Activated T-helper 1 cell treated with anti-CD3 and anti-CD28 coated beads, Interleukin-2, amount 50 U/mL, for 16 hours (primary cell): ENCODE measurements at regions not wholly inside any gene's neighbourhood (a gene's known extent, or its start where the extent isn't known, plus 50 kb on each side); places are given as distances from the start of the nearest gene placed in this dataset.

Source experiments
- DNase-seq, 2 donors: peaks; one replicate each; pipeline ENCODE4 v3.0.0-alpha.2; 2020; ENCODE audit warnings: low read depth in 1 of 2, low spot score in 1 of 2

DNA sequence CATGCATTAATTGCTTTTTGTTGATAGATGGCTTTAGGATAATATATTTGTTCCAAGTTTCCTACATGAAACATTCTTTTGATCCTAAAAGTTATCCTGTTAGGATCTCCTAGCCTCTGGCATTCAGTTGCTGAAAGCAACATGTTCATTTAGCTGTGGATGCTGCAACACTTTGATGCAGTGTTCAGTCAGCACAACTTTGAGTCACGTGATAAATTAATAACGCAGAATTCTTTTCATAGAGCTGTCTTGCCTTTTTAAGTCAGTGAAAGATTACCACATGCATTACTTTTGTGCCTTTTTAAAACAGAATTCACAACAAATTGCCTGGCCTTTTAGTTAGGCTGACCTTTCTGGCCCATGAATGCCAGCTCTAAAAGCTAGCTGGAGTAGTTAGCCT is 1467.9 kb upstream of the ZEB2 start:
- no peak for DNase-seq

DNA sequence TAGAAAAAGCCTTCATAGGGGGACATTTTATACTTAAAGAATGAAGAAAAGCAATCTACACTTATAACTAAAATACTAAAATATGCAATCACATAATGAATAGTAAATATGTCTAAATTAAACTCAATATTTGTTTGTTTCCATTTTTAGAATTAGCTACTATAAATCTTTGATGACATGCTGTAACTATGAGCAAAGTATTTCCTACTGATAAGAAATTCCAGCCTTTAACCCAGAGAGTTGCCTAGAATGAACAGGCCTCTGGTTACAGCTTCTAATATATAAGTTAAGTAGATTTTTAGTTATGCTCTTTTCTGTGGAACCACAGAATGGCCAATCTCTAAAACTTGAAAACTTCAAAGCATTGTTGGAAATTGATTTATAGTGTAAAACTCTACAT is 1465.6 kb upstream of the ZEB2 start:
- DNase-seq, result no peak

- DNase-seq, result no peak
Observed at GRCh38 chr2:145984580-145984979, 1464.7 kb upstream of the ZEB2 start.

- DNase-seq, result no peak
Observed at GRCh38 chr2:145980318-145980717, 1460.4 kb upstream of the ZEB2 start.

DNA sequence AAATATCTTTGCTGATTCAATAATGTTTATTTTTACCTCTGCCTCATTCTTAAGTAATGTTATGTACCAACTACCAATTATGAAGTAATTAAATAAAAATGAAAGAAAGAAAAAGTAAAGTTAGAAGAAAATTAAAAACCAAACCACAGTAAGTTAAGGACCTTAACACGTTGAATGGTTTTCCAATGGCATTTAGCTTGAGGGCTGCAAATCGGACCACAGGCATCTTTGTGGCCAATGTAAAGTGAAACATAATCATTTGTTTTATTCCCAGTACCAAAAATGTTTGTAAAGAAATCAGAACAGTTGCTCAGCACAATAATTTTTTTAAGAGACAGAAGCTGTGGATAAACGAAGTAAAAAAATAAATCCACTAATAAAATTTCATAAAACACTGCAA is 1455.5 kb upstream of the ZEB2 start:
- no peak for DNase-seq

- DNase-seq, result no peak
Observed at GRCh38 chr2:145961846-145962245, 1441.9 kb upstream of the ZEB2 start.

GRCh38 chr2:145960479-145961163 is 1440.7 kb upstream of the ZEB2 start:
- no peak for DNase-seq

GRCh38 chr2:145958611-145959010 is 1438.7 kb upstream of the ZEB2 start:
- no peak for DNase-seq

DNA sequence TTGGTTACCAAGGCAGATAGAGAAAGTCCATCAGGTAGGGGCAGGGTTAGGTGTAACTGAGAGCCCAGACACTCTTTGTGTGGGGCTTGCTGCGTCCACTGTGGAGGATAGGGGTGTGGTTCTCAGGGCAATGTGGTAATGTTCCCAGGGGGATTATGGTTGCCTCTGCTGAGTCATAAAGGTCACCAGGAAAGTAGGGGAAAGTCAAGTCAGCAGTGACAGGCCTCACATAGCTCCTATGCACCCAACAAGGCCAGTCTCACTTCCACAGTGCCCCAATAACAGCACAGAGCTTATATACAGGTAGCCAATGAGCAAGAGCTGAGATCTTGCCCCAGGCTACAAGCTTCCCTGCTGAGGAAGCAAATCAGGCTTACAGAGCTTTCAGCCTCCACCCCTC is 1438.0 kb upstream of the ZEB2 start:
- no peak for DNase-seq

DNA sequence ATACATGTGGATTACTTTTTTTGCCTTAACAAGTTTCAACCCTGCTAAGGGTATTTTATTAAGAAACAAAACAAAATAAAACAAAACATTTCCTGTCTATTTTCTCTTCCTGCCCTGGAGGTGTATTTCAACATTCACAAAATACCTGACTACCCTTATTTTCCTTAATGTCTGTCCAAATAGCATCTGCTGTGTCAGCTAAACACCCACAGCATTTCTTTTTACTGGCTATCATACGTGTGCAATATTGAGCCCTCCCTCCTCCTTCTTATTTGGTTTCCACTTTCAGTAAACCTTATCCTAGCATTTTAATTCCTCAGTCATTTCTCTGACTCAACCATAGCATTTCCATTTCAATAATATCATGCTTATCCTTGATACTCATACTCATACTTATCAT is 1420.0 kb upstream of the ZEB2 start:
- no peak for DNase-seq

- DNase-seq, result no peak
Observed at GRCh38 chr2:145935016-145935415, 1415.1 kb upstream of the ZEB2 start.

DNA sequence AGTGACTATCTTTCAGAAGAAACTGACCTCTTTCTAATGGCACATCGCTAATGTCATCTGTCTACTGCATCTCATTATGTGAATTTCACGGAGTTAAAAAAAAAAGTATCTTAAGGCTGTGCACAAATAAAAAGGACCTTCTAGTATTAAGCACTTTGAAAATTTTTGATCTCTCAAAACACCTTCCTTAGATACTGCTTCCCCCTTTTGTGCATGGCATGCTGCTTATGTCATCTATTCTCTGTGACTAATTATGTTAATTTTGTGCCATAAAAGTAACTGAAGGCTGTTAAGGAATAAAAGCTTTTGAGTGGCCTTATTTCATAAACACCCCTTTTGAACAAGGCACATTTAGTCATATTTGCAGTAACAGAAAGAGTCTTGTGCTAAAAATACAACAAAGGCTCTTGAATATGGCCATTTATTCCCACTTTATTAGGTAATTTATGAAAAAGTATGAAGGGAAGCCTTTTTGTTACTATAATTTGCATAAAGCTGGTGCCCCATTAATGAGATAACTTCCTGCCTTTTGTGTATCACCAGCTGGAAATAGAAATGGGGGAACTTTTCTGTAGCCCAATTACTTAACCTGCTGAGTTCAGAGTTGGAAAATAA is 1412.0 kb upstream of the ZEB2 start:
- DNase-seq, result no peak

DNA sequence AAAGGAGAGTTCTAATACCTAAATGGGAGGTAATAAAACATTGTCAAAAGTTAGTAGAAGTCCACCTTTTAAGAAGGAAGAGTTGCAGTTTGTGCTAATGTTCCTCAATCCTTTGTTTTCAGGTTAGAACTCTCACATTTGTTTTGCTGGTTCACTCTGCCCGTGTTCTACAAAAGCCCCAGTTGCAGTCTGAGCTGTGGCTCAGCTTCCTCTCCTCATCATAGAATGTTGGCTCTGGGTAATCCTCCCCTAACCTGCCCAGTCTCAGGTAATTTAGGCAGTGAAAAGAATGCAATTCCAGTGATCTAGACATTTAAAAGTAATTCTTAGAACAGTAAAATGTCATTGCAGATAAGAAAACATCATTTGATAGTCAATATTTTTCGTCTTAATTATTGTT is 1410.4 kb upstream of the ZEB2 start:
- DNase-seq, result no peak

DNA sequence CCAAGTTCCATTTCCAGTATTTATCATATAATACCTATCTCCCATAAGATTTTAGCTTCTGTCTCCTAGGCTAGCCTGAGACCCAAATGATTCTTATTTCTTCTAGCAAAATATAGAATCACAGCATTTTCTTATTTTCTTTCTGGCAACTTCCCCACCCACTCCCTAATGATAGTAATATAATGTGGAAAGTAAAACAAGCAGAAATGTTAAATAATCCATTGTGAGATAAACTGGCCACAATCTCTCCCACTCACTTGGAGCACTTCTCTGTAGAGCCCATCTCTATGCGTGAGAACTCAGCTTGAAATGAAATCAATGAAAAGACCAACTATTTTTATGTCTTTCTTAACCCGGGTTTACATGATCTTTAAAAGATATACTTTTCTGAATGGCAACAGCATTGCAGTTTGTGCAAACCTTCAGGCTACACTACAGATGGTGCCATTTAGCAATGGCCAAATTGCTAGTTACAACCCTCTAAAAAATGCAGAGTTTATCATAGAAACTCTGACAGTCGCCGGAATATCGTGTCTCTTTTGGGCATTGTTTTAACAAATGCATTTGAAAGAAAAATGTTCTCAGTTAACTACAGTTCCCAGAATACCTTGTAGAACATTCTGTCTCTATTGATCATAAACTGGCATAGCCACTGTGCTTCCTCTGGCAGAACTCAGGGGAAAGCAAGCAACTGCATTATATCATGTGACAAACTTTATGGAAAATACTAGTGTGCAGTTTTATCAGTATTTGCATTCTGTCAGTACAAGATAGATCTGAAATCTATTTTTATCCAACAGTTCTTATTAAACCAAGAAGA is 1407.4 kb upstream of the ZEB2 start:
- no peak for DNase-seq

GRCh38 chr2:145925591-145925990 is 1405.7 kb upstream of the ZEB2 start:
- no peak for DNase-seq

GRCh38 chr2:145919477-145919876 is 1399.6 kb upstream of the ZEB2 start:
- no peak for DNase-seq

GRCh38 chr2:145918951-145919350 is 1399.0 kb upstream of the ZEB2 start:
- no peak for DNase-seq

DNA sequence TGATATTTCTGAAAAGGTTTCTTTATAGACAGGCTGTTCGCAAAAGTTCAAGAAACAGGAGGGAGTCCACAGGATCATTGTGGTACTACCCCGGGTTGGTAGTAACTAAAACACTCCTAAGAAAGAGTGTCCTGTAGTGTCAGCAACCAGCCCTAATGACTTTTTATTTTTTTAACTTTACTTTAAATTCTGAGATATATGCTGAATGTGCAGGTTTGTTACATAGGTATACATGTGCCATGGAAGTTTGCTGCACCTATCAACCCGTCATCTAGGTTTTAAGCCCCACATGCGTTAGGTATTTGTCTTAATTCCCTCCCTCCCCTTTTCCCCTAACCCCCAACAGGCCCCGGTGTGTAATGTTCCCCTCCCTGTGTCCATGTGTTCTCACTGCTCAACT is 1396.9 kb upstream of the ZEB2 start:
- no peak for DNase-seq

DNA sequence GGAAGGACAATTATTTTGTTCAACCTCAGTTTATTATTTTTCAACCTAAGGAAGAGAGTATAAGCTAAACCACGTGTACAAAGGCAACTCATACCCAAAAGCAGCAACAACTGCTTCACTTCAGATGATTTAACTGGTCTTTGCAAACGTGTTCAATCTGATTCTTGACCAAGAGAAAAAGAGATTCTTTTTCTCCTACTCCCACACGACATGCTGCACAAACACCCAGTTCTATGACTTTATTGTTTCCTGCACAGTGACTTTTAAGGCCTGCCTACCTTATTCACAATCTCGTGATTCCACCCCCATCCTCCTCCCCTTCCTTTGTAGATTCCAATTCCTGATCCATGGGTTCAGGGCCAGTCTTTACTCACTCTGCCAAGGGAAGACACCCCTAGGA is 1394.8 kb upstream of the ZEB2 start:
- no peak for DNase-seq

DNA sequence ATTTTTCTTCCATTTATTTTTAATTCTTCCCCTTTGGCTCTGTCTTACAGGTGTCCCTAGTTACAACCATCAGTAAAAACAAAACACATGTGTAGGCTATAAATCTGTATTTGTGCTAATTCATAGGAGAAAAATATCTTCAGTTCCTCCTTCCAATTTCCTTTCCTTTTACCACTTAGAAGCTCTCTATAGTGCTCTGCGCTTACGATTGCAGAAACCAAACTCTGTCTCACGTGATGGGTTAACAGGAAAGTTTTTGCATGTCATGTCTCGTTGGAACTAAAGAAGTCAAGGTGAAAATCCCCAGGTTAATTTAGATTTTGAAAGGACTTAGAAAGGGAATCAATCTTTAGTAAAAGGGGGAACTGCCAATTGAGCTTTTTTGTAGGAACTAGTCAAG is 1390.5 kb upstream of the ZEB2 start:
- DNase-seq, result no peak

DNA sequence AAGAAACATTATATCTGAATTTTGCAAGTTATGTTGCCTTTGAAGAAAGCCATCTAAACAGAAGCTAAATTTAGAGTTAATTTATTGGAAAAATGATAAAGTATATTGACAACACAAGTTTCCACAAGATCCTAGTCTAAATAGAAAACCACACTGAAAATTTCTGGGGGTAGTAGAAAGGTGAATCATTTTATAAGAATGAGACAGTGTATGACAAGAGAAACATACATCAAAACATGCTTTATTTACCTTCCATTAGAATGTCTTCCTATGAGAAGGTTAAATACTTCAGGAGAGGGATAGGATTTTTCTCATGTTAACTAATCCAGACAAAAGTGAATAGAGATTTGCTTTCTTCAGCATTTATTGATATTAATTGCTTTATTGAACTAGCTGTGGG is 1389.8 kb upstream of the ZEB2 start:
- no peak for DNase-seq

GRCh38 chr2:145909175-145909755 is 1389.3 kb upstream of the ZEB2 start:
- DNase-seq, result no peak
